Mucosa of rectum (tissue), 2 donors: ENCODE measurements at regions not wholly inside any gene's neighbourhood (a gene's known extent, or its start where the extent isn't known, plus 50 kb on each side); places are given as distances from the start of the nearest gene placed in this dataset.
"Not testable (repeated sequence)": the region's sequence is repeated elsewhere in the genome, so short reads cannot be mapped to it uniquely, and the experiment has no call there.

Experiments
- H3K27ac ChIP-seq, 2 donors: one replicate each; pipeline ENCODE4 v1.7.0; 2013; ENCODE audit warnings: inconsistent platforms in 2 of 2, low read depth in 2 of 2, low read length in 2 of 2
- H3K27me3 ChIP-seq, 2 donors: one replicate each; pipeline ENCODE4 v1.7.0; 2013; ENCODE audit warnings: low read length in 2 of 2; ENCODE audit not compliant: control insufficient read depth in 2 of 2, insufficient read depth in 2 of 2
- H3K36me3 ChIP-seq, 2 donors: one replicate each; pipeline ENCODE4 v1.7.0; 2013; ENCODE audit warnings: low read length in 2 of 2; ENCODE audit not compliant: control insufficient read depth in 2 of 2, insufficient read depth in 2 of 2
- H3K4me1 ChIP-seq, 2 donors: one replicate each; pipeline ENCODE4 v1.7.0; 2013; ENCODE audit warnings: low read length in 2 of 2, mild to moderate bottlenecking in 1 of 2; ENCODE audit not compliant: control insufficient read depth in 2 of 2, insufficient read depth in 2 of 2
- H3K4me3 ChIP-seq, 2 donors: one replicate each; pipeline ENCODE4 v1.7.0; 2013; ENCODE audit warnings: low read length in 2 of 2
- H3K9ac ChIP-seq, 2 donors: one replicate each; pipeline ENCODE4 v1.7.0; 2013; ENCODE audit warnings: low read length in 2 of 2, low read depth in 1 of 2, mild to moderate bottlenecking in 1 of 2
- H3K9me3 ChIP-seq, 2 donors: one replicate each; pipeline ENCODE4 v1.7.0; 2013; ENCODE audit warnings: low read length in 2 of 2; ENCODE audit not compliant: control insufficient read depth in 2 of 2
- donor health status: healthy.
- donor health status: Normal muscosa, but diverticular disease.

GRCh38 chr13:103903790-103904189 lies 837.6 kb upstream of the SLC10A2 start:
- no peaks in the 10 kb centered on the region for H3K9me3 ChIP-seq
- no peaks in the 10 kb centered on the region for H3K36me3 ChIP-seq
- no peak overlapping the region for H3K27ac ChIP-seq
- no peak overlapping the region for H3K9ac ChIP-seq
- no peaks in the 10 kb centered on the region for H3K27me3 ChIP-seq
- no peaks in the 10 kb centered on the region for H3K4me1 ChIP-seq
- no peak overlapping the region for H3K4me3 ChIP-seq

DNA sequence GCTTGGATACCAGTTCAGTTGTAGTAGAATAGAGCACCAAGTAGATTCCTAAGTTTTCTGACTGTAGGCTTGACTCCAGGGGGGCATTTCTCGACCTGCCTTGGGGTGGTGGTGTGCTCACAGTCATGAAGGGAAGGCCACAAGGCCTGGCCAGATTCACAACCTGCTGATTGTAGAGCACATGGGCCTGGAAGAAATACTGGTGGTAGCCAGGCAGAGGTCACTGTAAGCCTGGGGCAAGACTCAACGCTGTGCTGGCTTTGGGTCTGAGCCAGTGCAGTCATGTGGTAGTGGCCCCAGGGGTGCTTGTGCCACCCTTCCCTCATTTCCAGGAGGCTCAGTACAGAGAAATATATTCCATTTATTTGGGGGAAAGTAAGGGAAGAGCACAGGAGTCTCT lies 832.3 kb upstream of the SLC10A2 start:
- Histone ChIP-seq H3K36me3 (no peaks in the 10 kb centered on the region), H3K27me3 (no peaks in the 10 kb centered on the region), H3K9me3 (no peaks in the 10 kb centered on the region), H3K27ac (no peak overlapping the region), H3K9ac (no peak overlapping the region), H3K4me3 (no peak overlapping the region), H3K4me1 (no peaks in the 10 kb centered on the region)

DNA sequence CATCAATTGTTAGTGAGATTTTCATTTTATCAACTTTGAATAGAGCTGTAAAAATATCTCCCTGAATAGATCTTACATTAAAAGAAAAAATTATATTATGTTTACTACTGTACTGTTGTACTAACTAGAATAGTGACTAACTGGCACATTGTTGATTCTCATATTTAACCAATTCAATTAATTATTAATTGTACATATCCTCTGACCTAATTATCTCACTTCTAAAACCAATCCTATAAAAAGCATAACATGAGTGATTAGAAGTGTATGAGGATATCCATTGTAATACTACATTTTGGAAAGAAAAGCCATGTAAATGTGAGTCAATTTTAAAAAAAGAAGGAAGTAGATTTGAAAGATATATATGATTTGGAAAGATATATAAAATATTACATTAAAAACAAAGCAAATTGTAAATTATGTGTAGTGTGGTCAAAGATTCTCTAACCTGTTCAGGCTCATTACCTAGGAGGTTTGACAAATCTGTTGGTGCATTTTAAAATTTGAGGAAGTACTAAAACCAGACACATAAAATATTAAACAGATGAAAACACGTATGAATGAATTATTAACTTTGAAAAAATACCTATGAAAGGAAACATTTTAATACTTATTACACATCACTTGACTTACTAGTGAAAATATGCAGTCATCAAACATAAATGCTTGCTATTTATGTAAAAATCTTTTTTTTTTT lies 829.8 kb upstream of the SLC10A2 start:
- Histone ChIP-seq H3K9me3 (no peaks in the 10 kb centered on the region), H3K27ac (no peak overlapping the region), H3K4me3 (no peak overlapping the region), H3K27me3 (no peaks in the 10 kb centered on the region), H3K36me3 (no peaks in the 10 kb centered on the region), H3K4me1 (no peaks in the 10 kb centered on the region), H3K9ac (no peak overlapping the region)

DNA sequence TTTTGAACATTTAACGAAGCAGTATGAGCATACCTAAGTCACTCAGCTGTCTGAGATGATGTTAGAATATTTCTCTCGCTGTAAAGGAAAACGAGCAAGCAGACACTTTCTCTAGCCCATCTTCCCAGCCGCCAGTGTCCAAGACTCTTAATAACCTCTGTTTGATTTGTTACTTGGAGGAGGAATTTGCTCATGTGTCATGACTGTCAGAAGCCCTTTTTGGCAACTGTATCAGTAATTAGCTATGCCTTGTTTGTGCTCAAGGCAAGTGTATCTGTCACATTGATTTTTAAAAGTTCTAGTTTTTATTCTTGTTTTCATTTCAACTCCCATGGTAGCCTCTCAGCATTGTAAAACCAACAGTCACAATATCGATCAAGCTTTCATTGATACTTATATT lies 828.4 kb upstream of the SLC10A2 start:
- Histone ChIP-seq H3K27ac (no peak overlapping the region), H3K27me3 (no peaks in the 10 kb centered on the region), H3K36me3 (no peaks in the 10 kb centered on the region), H3K4me3 (no peak overlapping the region), H3K9ac (no peak overlapping the region), H3K9me3 (no peaks in the 10 kb centered on the region), H3K4me1 (no peaks in the 10 kb centered on the region)

DNA sequence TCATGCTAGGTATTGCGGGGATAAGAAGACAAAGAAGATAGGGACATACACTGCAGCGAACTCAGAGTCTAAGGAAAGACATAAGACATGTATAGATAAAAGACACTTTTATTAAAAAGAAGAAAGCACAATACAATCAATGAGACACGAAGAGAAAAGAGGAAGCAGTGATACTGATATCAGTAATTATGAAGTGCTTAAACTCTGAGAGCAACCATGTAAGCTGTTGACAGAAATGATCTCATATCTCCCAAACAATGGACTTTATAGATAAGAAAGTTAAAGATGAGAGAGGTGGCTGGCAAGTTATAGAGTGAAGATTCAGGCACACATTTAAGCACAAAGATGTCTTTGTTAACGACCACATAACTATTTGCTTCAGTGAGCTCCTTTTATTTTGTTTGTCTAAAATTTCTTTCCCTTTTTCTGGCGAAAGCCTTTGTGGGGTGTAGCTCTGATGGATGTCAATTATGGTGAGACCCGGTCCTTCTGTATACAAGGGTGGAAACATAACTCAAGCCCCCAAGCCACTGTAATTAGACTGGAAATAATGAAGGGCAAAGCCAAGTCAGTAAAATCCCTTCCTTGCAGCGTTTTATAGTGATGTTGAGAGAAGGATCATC lies 818.0 kb upstream of the SLC10A2 start:
- Histone ChIP-seq H3K27ac (no peak overlapping the region), H3K4me3 (no peak overlapping the region)

DNA sequence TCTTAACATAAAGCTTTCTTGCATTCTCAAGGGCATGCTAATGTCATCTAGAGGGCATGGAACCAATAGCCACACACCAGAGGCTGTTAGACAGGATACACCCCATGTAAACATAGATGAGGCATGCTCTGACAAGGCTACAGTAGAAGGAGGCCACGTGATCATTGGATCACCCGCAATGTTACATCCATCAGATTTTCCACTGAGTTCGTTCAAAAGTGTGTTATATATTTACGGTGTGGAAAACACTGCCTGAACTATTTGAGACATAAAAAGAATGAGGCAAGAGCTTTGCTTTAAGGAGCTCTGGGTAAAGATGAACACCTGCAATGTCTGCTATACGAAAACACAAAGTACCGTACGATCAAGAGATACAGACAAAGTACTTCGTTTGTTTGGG lies 817.5 kb upstream of the SLC10A2 start:
- no peaks in the 10 kb centered on the region for H3K27me3 ChIP-seq
- no peaks in the 10 kb centered on the region for H3K4me1 ChIP-seq
- H3K27ac ChIP-seq = no peak overlapping the region
- no peaks in the 10 kb centered on the region for H3K9me3 ChIP-seq
- no peak overlapping the region for H3K9ac ChIP-seq
- H3K4me3 ChIP-seq = no peak overlapping the region
- H3K36me3 ChIP-seq = no peaks in the 10 kb centered on the region

More for the DNA sequence above, 818.0 kb upstream of the SLC10A2 start:
- H3K9me3 ChIP-seq = no peaks in the 10 kb centered on the region
- no peaks in the 10 kb centered on the region for H3K36me3 ChIP-seq
- H3K4me1 ChIP-seq = no peaks in the 10 kb centered on the region
- no peaks in the 10 kb centered on the region for H3K27me3 ChIP-seq
- no peak overlapping the region for H3K9ac ChIP-seq

DNA sequence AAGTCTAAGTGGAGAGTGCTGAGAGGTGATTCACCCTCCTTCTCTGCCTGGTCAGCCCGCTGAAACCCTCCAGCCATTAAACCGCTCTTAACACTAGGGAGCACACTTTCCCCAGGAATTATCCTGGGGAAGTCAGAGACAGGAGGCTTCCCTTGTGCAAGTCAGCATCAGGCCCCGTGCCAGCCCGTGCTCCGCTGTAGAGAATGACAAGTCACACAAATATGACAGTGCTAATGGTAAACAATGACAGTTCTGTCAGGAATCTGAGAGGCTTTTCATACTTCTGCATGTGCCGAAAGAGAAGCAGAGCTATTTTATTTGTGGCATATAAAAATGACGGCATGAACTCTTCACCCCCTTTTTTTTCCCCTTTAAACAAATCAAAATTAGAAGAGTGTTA lies 816.9 kb upstream of the SLC10A2 start:
- no peaks in the 10 kb centered on the region for H3K9me3 ChIP-seq
- H3K9ac ChIP-seq = no peak overlapping the region
- H3K4me1 ChIP-seq = no peaks in the 10 kb centered on the region
- H3K4me3 ChIP-seq = no peak overlapping the region
- H3K27ac ChIP-seq = no peak overlapping the region
- H3K36me3 ChIP-seq = no peaks in the 10 kb centered on the region
- H3K27me3 ChIP-seq = no peaks in the 10 kb centered on the region

- H3K9me3 ChIP-seq, H3K27ac ChIP-seq, H3K27me3 ChIP-seq, H3K4me1 ChIP-seq, H3K9ac ChIP-seq, H3K4me3 ChIP-seq, H3K36me3 ChIP-seq: not testable (repeated sequence)
Observed at GRCh38 chr13:103880146-103880545, 813.9 kb upstream of the SLC10A2 start.

DNA sequence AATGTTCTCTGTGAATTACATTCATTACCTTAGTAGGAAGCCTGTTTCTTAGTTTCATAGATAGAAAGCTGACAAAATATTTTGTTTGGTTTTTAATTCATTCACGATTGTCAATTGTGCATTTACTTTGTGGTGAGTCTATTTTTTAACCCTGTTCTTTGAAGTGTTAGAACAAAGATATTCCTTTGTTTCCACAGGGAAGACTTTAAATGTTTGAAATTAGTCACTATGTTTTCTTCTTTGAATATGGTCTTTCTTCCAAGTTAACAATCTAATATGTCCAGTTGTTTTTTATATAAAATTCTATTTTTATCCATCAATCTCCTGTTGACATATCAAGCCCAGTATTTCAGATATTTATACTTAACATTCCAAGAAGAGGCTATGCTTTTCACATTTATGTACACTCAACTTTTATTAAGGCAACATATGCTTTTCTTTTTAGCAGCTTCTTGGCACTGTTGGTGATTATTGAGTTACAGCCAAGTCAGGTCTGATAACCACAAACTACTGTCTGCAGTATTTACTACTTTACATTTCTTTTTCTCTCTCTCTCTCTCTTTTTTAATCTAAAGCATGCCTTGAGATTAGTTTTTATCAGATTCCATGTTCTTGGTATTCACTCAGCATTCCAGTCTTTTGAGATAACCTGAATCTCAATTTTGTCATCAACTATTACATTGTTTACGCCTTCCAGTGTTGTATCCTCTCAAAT lies 812.8 kb upstream of the SLC10A2 start:
- Histone ChIP-seq H3K4me3 (no peak overlapping the region), H3K9me3 (no peaks in the 10 kb centered on the region), H3K9ac (no peak overlapping the region), H3K36me3 (no peaks in the 10 kb centered on the region), H3K27me3 (no peaks in the 10 kb centered on the region), H3K27ac (no peak overlapping the region), H3K4me1 (no peaks in the 10 kb centered on the region)

DNA sequence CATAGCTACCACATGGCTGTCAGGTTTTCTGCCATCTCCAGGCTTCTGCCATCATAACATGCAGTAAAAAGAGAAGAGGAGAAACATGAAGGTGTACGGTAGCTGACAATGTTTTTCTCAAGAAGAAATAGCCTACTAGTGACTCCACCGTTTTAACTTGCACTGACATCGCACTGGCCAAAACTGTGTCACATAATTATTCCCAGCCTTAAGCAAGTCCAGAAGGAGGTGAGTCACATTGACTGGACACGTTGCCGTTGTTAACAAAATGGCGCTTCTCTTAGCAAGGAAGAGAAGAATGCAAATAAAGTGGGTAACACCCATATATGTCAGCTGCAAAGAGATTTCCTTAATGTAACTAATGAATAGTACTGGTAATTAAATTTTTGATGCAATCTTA lies 810.4 kb upstream of the SLC10A2 start:
- Histone ChIP-seq H3K9me3 (no peaks in the 10 kb centered on the region), H3K4me1 (no peaks in the 10 kb centered on the region), H3K27ac (no peak overlapping the region), H3K4me3 (no peak overlapping the region), H3K36me3 (no peaks in the 10 kb centered on the region), H3K9ac (no peak overlapping the region), H3K27me3 (no peaks in the 10 kb centered on the region)
